ENCODE measurements at regions not wholly inside any gene's neighbourhood (a gene's known extent, or its start where the extent isn't known, plus 50 kb on each side); places are given as distances from the start of the nearest gene placed in this dataset.

DNA sequence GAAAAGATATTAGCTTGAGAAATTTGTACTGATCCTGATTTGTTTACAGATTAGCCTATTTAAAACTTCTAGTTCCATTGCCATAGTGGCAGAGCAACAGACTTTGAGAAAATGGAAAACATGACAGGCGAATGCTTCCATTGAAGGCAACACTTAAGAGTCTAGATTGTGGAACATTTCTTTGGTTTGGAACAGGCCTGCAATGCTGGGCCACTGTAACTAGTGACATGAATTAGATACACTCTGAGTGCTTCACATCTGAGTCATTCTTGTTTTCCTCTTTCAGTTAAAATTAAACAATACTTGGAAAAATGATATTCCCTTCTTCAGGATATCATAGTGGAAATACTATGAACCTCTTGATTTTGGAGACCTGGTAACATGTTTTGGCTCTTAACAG is 453.6 kb upstream of the TUSC1 start:
- H3K27me3 ChIP-seq (ENCODE audit: control insufficient read depth, insufficient read depth, low read length) = no peaks in the 10 kb centered on the region
- BruUV-seq (replicated peaks) = no TSS peak
- CTCF ChIA-PET = no interaction called here

DNA sequence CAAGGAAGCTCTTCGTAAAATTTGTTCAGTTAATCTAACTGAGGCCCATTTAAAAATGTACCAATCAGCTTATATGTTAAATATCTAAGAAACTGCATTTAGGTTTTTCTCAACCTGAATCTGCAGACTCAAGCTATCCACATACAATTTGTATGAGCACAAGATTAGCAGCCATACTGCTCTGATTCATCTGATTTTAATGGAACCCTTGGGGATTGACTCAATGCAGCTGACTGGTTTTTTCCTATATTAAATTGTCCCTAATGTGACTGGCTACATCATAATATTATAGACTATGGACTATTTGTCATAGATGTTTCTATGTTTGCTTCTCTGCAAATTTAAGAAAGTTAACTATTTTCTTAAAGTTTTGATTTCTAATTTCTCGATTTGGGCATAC is 451.0 kb upstream of the TUSC1 start:
- H3K27me3 ChIP-seq (ENCODE audit: control insufficient read depth, insufficient read depth, low read length) = no peaks in the 10 kb centered on the region
- no peaks in the 10 kb centered on the region for H3K36me3 ChIP-seq (ENCODE audit: control insufficient read depth, insufficient read depth, low read length)
- H3K27ac ChIP-seq (ENCODE audit: low read length) = no peak overlapping the region
- TF ChIP-seq TCF7L2 (IDR thresholded peaks at IDR 0.05; ENCODE audit: low read depth, low read length) (no peak), CTCF (IDR thresholded peaks at IDR 0.05) (no peak), POLR2AphosphoS5 (IDR thresholded peaks at IDR 0.05; ENCODE audit: low read depth, low read length) (no peak), SIN3A (IDR thresholded peaks at IDR 0.05; ENCODE audit: borderline replicate concordance, insufficient read depth, low read depth, low read length) (no peak), REST (IDR thresholded peaks at IDR 0.05; ENCODE audit: insufficient read depth in 1 of 2, low read depth in 2 of 2, low read length in 1 of 2) (no peak)
- ChIA-PET CTCF (no interaction called here), POLR2A (no interaction called here)
- no TSS peak for BruUV-seq (replicated peaks)
- no peak overlapping the region for H3K4me3 ChIP-seq (ENCODE audit: low read depth in 2 of 2, low read length in 2 of 2)
- intact Hi-C loops (cut with micrococcal nuclease; ENCODE audit: unreplicated experiment) = no loop called here
- in situ Hi-C loops (cut with HindIII; ENCODE audit: low pct_unique_long_range_greater_than_20kb, low sequenced_read_pairs) = no loop called here
- no peak for ATAC-seq
- no peak for DNase-seq (ENCODE audit: low read depth, low spot score)
- no peaks in the 10 kb centered on the region for H3K9me3 ChIP-seq (ENCODE audit: control insufficient read depth, insufficient read depth, low read depth, low read length)
- no peaks in the 10 kb centered on the region for H3K4me1 ChIP-seq (ENCODE audit: control insufficient read depth, insufficient read depth, low read length)

More for the DNA sequence above, 453.6 kb upstream of the TUSC1 start:
- POLR2A ChIA-PET = no interaction called here
- ATAC-seq = no peak
- Histone ChIP-seq H3K9me3 (ENCODE audit: control insufficient read depth, insufficient read depth, low read depth, low read length) (no peaks in the 10 kb centered on the region), H3K27ac (ENCODE audit: low read length) (no peak overlapping the region), H3K36me3 (ENCODE audit: control insufficient read depth, insufficient read depth, low read length) (no peaks in the 10 kb centered on the region), H3K4me3 (ENCODE audit: low read depth in 2 of 2, low read length in 2 of 2) (no peak overlapping the region), H3K4me1 (ENCODE audit: control insufficient read depth, insufficient read depth, low read length) (no peaks in the 10 kb centered on the region)
- intact Hi-C loops (cut with micrococcal nuclease; ENCODE audit: unreplicated experiment) = no loop called here
- no peak for DNase-seq (ENCODE audit: low read depth, low spot score)
- TF ChIP-seq REST (IDR thresholded peaks at IDR 0.05; ENCODE audit: insufficient read depth in 1 of 2, low read depth in 2 of 2, low read length in 1 of 2) = no peak
- no peak for TF ChIP-seq SIN3A (IDR thresholded peaks at IDR 0.05; ENCODE audit: borderline replicate concordance, insufficient read depth, low read depth, low read length)
- TF ChIP-seq POLR2AphosphoS5 (IDR thresholded peaks at IDR 0.05; ENCODE audit: low read depth, low read length) = no peak
- TF ChIP-seq TCF7L2 (IDR thresholded peaks at IDR 0.05; ENCODE audit: low read depth, low read length) = no peak
- TF ChIP-seq CTCF (IDR thresholded peaks at IDR 0.05) = no peak
- in situ Hi-C loops (cut with HindIII; ENCODE audit: low pct_unique_long_range_greater_than_20kb, low sequenced_read_pairs) = no loop called here
